ENCODE measurements at regions not wholly inside any gene's neighbourhood (a gene's known extent, or its start where the extent isn't known, plus 50 kb on each side); places are given as distances from the start of the nearest gene placed in this dataset.
"Not testable (repeated sequence)": the region's sequence is repeated elsewhere in the genome, so short reads cannot be mapped to it uniquely, and the experiment has no call there.

- H3K27me3 ChIP-seq; H3K36me3 ChIP-seq (replicated peaks in 1 of 2); H3K9me3 ChIP-seq (replicated peaks in 1 of 3); H3K4me1 ChIP-seq (replicated peaks in 1 of 2); intact Hi-C loops (cut with DNase I): not testable (repeated sequence)
- Histone ChIP-seq H3K4me3 (peak overlapping the region in 2 of 4 donors; percentile 19 to 45), H3K27ac (peak overlapping the region in 3 of 5 donors; percentile 26 to 73 (median 67))
- WGBS, 4 donors = 1% methylated on average over 45 to 53 of the region's 69 CpGs; no CpG with 5 or more reads in 2 of the 4 donors
- DNase-seq = peak; percentile 62 to 85 (median 79)
- peak; percentile 27 to 94 (median 68) for TF ChIP-seq CTCF (IDR thresholded peaks at IDR 0.05)
- peak in 1 of 2 donors; percentile 33 for TF ChIP-seq POLR2A (IDR thresholded peaks at IDR 0.05)
Measured at GRCh38 chr1:121097127-121097866, 86.8 kb downstream of the FAM72B start.

DNA sequence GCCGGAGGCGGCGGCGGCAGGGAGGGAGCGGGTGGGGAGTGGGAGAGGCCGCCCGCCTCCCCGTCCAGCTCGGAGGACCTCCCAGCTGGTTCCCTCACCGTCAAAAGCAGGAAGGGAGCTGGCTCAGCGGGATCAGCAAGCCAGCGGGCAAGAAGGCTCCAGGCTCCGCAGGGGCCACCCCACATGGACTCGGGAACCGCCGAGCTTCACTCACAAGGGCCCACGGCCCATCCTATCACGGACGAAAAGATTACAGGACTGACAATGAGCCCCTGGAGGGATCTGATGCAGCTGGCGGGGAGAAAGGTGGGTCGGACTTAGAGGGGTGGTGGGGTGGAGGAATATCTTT is 86.3 kb downstream of the FAM72B start:
- H3K36me3 ChIP-seq (replicated peaks in 1 of 2); H3K4me1 ChIP-seq (replicated peaks in 1 of 2); H3K9me3 ChIP-seq (replicated peaks in 1 of 3); H3K27me3 ChIP-seq; intact Hi-C loops (cut with DNase I): not testable (repeated sequence)
- peak overlapping the region in 3 of 5 donors; percentile 26 to 73 (median 67) for H3K27ac ChIP-seq
- 6 to 13% methylated on average over 10 to 13 of the region's 21 CpGs; no CpG with 5 or more reads in 2 of the 4 donors for WGBS, 4 donors
- peak overlapping the region in 2 of 4 donors; percentile 19 to 45 for H3K4me3 ChIP-seq
- peak in 1 of 6 experiments; percentile 6 for TF ChIP-seq CTCF (IDR thresholded peaks at IDR 0.05)
- DNase-seq = peak in 3 of 7 donors; percentile 14 to 27 (median 26)

GRCh38 chr1:121109025-121109424 is 75.1 kb downstream of the FAM72B start:
- H3K36me3 ChIP-seq (replicated peaks in 1 of 2); DNase-seq; H3K4me1 ChIP-seq (replicated peaks in 1 of 2); H3K27me3 ChIP-seq; H3K27ac ChIP-seq; H3K9me3 ChIP-seq (replicated peaks in 1 of 3); intact Hi-C loops (cut with DNase I); H3K4me3 ChIP-seq: not testable (repeated sequence)
- 82 to 100% (median 91%) methylated on average over 1 of the region's 1 CpG for WGBS, 4 donors

- H3K4me1 ChIP-seq (replicated peaks in 1 of 2); H3K36me3 ChIP-seq (replicated peaks in 1 of 2); H3K27me3 ChIP-seq; intact Hi-C loops (cut with DNase I); H3K9me3 ChIP-seq (replicated peaks in 1 of 3): not testable (repeated sequence)
- TF ChIP-seq POLR2A (IDR thresholded peaks at IDR 0.05) = peak in 1 of 2 donors; percentile 60
- peak in 6 of 7 donors; percentile 18 to 68 (median 32) for DNase-seq
- 17 to 40% (median 21%) methylated on average over 5 to 42 of the region's 44 CpGs; no CpG with 5 or more reads in 1 of the 4 donors for WGBS, 4 donors
- Histone ChIP-seq H3K27ac (peak overlapping the region in 3 of 5 donors; percentile 13 to 63 (median 62)), H3K4me3 (peak overlapping the region in 2 of 4 donors; percentile 22 to 39)
Measured at GRCh38 chr1:121116522-121117297, 67.4 kb downstream of the FAM72B start.

- WGBS, 4 donors = 7 to 19% (median 10%) methylated on average over 5 to 8 of the region's 10 CpGs
- DNase-seq; H3K27me3 ChIP-seq; intact Hi-C loops (cut with DNase I); H3K9me3 ChIP-seq (replicated peaks in 1 of 3); H3K36me3 ChIP-seq (replicated peaks in 1 of 2); H3K4me1 ChIP-seq (replicated peaks in 1 of 2): not testable (repeated sequence)
- Histone ChIP-seq H3K4me3 (peak overlapping the region in 1 of 4 donors; percentile 39), H3K27ac (peak overlapping the region in 2 of 5 donors; percentile 62 to 63)
Measured at GRCh38 chr1:121117298-121117611, 66.9 kb downstream of the FAM72B start.
